Tibial nerve (tissue), 4 donors: ENCODE measurements at regions not wholly inside any gene's neighbourhood (a gene's known extent, or its start where the extent isn't known, plus 50 kb on each side); places are given as distances from the start of the nearest gene placed in this dataset.

Experiments
- EP300 ChIP-seq, 2 donors: sonication (generic); formaldehyde crosslinking; IDR thresholded peaks; one replicate each; pipeline ENCODE4 v1.6.1; 2017; ENCODE audit warnings: antibody characterized with exemption in 2 of 2, mild to moderate bottlenecking in 1 of 2
- TF ChIP-seq, protein P1 (sequence below), 5 experiments: fragments of 200-600 bp in 3 of 5; fragments of 450-650 bp in 2 of 5; sonication (generic) in 3 of 5; IDR thresholded peaks; one replicate each; pipeline ENCODE4 v1.5.1; 2016 to 2019; ENCODE audit warnings: antibody characterized with exemption in 5 of 5, mild to moderate bottlenecking in 3 of 5, moderate library complexity in 2 of 5

DNA sequence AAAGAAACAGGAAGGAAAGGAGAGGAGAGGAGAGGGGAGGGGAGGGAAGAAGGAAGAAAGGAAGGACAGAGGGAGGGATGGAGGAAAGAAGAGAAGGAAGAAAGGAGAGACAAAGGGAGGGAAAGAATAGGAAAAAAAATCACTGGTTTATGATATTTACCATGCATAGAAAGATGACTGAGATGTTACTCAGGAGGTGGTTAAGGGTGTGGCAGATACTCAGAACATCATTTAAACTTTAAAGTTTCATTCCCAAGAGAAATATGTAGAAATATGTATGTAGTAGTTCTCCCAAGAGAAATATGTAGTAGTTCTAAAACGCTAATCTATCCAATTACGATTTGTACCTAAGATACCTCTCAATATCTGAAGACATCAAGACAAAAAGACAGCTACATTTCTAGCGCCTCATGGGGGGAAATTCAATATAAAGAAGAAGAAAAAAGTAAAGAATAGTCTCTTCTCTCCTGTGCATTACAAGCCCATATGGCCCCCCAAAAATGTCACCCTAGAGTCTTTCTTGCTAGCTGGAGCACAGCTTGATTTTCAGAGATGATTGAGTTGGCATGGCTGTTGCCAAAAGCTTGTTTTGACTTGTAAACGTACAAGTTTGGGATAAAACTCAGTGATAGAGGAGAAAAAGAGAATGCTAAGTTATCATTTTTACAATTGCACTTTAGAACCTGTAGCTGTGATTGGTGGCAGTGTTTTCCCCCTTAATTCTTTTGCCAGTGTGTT lies 539.2 kb downstream of the CDH26 start:
- TF ChIP-seq, protein P1, sequence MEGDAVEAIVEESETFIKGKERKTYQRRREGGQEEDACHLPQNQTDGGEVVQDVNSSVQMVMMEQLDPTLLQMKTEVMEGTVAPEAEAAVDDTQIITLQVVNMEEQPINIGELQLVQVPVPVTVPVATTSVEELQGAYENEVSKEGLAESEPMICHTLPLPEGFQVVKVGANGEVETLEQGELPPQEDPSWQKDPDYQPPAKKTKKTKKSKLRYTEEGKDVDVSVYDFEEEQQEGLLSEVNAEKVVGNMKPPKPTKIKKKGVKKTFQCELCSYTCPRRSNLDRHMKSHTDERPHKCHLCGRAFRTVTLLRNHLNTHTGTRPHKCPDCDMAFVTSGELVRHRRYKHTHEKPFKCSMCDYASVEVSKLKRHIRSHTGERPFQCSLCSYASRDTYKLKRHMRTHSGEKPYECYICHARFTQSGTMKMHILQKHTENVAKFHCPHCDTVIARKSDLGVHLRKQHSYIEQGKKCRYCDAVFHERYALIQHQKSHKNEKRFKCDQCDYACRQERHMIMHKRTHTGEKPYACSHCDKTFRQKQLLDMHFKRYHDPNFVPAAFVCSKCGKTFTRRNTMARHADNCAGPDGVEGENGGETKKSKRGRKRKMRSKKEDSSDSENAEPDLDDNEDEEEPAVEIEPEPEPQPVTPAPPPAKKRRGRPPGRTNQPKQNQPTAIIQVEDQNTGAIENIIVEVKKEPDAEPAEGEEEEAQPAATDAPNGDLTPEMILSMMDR (IDR thresholded peaks at IDR 0.05), result no peak
- no peak for TF ChIP-seq EP300 (IDR thresholded peaks at IDR 0.05)
